GM12878 (cell line): ENCODE measurements at regions not wholly inside any gene's neighbourhood (a gene's known extent, or its start where the extent isn't known, plus 50 kb on each side); places are given as distances from the start of the nearest gene placed in this dataset.

Experiments
- ATAC-seq: fragments of 200-7000 bp; cut with Tn5 transposase; 3 replicates; pipeline ENCODE4 v1.9.1; 2020; ENCODE audit warnings: mild to moderate bottlenecking, moderate library complexity
- BruUV-seq: library from RNA; stranded (reverse); fragments of 400-500 nt; replicated peaks from 2 replicates; lab custom pipeline; 2021; lab: Mats Ljungman, UMichigan
- CTCF ChIA-PET: fragments of 300-600 bp; sonication (Branson Sonifier 250); formaldehyde crosslinking; extraction: SDS; loops from one replicate; lab custom pipeline; 2021; ENCODE audit warnings: inconsistent platforms; lab: Yijun Ruan, JAX
- POLR2A ChIA-PET: fragments of 350-600 bp; formaldehyde crosslinking; extraction: SDS; loops from one replicate; lab custom pipeline; 2021; ENCODE audit warnings: inconsistent platforms; lab: Charles Lee
- RAD21 ChIA-PET: fragments of 300-600 bp; sonication (Branson Sonifier 250); formaldehyde crosslinking; loops from one replicate; lab custom pipeline; 2023; ENCODE audit warnings: antibody characterized with exemption; ENCODE audit not compliant: unreplicated experiment; lab: Charles Lee
- SMC1A ChIA-PET: fragments of 300-600 bp; sonication (Branson Sonifier 250); formaldehyde crosslinking; loops from one replicate; lab custom pipeline; 2023; ENCODE audit not compliant: unreplicated experiment, uncharacterized antibody; lab: Charles Lee
- DNase-seq: peaks from one replicate; pipeline ENCODE4 v3.0.0-alpha.2; 2011; ENCODE audit warnings: low read depth, low spot score
- FAIRE-seq: peaks from 3 replicates; lab custom pipeline; 2011; peaks lifted over from hg19 to GRCh38; lab: Jason Lieb, UNC
- H2AFZ ChIP-seq: 2 replicates; pipeline ENCODE4 v1.6.0; 2011; ENCODE audit warnings: low read depth, low read length, control low read depth; ENCODE audit not compliant: control insufficient read depth
- H3K27ac ChIP-seq: 2 replicates; pipeline ENCODE4 v1.5.1; 2011; ENCODE audit warnings: control low read depth; ENCODE audit not compliant: control insufficient read depth, insufficient read depth
- H3K27me3 ChIP-seq, 2 experiments: replicated peaks in 1 of 2; 2 replicates each; pipeline versions ENCODE4 v1.6.0 to v1.6.1; 2011; ENCODE audit warnings: low read length in 1 of 2; ENCODE audit not compliant: control insufficient read depth in 2 of 2, insufficient read depth in 2 of 2
- H3K36me3 ChIP-seq, 2 experiments: 2 replicates each; pipeline ENCODE4 v1.5.1; 2011; ENCODE audit warnings: low read length in 1 of 2; ENCODE audit not compliant: control insufficient read depth in 2 of 2, insufficient read depth in 2 of 2
- H3K4me1 ChIP-seq: 2 replicates; pipeline ENCODE4 v1.6.1; 2011; ENCODE audit warnings: mild to moderate bottlenecking, low read length, moderate library complexity, mixed read lengths; ENCODE audit not compliant: control insufficient read depth, insufficient read depth
- H3K4me2 ChIP-seq: 2 replicates; pipeline ENCODE4 v1.6.0; 2011; ENCODE audit warnings: control low read depth; ENCODE audit not compliant: control insufficient read depth, insufficient read depth
- H3K4me3 ChIP-seq: fragments of 200-600 bp; sonication (generic); 2 replicates; pipeline ENCODE4 v1.5.1; 2016
- H3K79me2 ChIP-seq: 2 replicates; pipeline ENCODE4 v1.6.0; 2011; ENCODE audit warnings: low read length; ENCODE audit not compliant: control insufficient read depth, insufficient read depth
- H3K9ac ChIP-seq: 2 replicates; pipeline ENCODE4 v1.8.0; 2011; ENCODE audit warnings: low read length, control low read depth, mixed read lengths; ENCODE audit not compliant: control insufficient read depth, insufficient read depth
- H3K9me3 ChIP-seq: replicated peaks from 3 replicates; pipeline ENCODE4 v1.5.1; 2011; ENCODE audit warnings: mild to moderate bottlenecking, low read length; ENCODE audit not compliant: control insufficient read depth, insufficient read depth
- H4K20me1 ChIP-seq: 2 replicates; pipeline ENCODE4 v1.6.0; 2011; ENCODE audit not compliant: control insufficient read depth, insufficient read depth
- BMI1 ChIP-seq: fragments of 450-650 bp; IDR thresholded peaks from 2 replicates; pipeline ENCODE4 v1.6.1; 2016; ENCODE audit warnings: mild to moderate bottlenecking, moderate library complexity, borderline replicate concordance
- IKZF1 ChIP-seq: fragments of 450-650 bp; conservative IDR thresholded peaks from 2 replicates; pipeline ENCODE4 v1.6.1; 2017; ENCODE audit warnings: antibody characterized with exemption, mild to moderate bottlenecking
- NFXL1 ChIP-seq: fragments of 450-650 bp; IDR thresholded peaks from 2 replicates; pipeline ENCODE4 v1.6.1; 2017; ENCODE audit warnings: antibody characterized with exemption, mild to moderate bottlenecking, borderline replicate concordance
- PAX5 ChIP-seq: IDR thresholded peaks from 2 replicates; pipeline ENCODE4 v1.6.1; 2011; ENCODE audit warnings: low read depth, low read length, borderline replicate concordance
- PAX8 ChIP-seq: fragments of 450-650 bp; IDR thresholded peaks from 2 replicates; pipeline ENCODE4 v1.6.1; 2017; ENCODE audit warnings: mild to moderate bottlenecking, moderate library complexity
- ZSCAN29 ChIP-seq: fragments of 450-650 bp; IDR thresholded peaks from 2 replicates; pipeline ENCODE4 v1.6.1; 2017; ENCODE audit warnings: mild to moderate bottlenecking, moderate library complexity
- WGBS: methylation state at CpG from one replicate; pipeline ENCODE4 v1.1.6; 2016; ENCODE audit warnings: low lambda C conversion rate; ENCODE audit not compliant: insufficient replicate concordance, insufficient coverage; ENCODE audit errors: missing lambda C conversion rate; 5-methylcytosine and 5-hydroxymethylcytosine counted together
- in situ Hi-C: fragments of 300-500 bp; cut with MboI; formaldehyde crosslinking; loops from 9 replicates; pipeline ENCODE4 v1.14.3; 2018; ENCODE audit warnings: mixed read lengths
- intact Hi-C: fragments of 100-400 bp; cut with micrococcal nuclease; formaldehyde crosslinking; loops from one replicate; pipeline ENCODE4 v1.14.2; 2022; ENCODE audit not compliant: unreplicated experiment
- TF ChIP-seq, protein P1 (sequence below): IDR thresholded peaks from 2 replicates; pipeline ENCODE4 v1.6.1; 2011; ENCODE audit warnings: low read depth, mild to moderate bottlenecking, low read length, moderate library complexity, borderline replicate concordance; ENCODE audit errors: extremely low read depth
- TF ChIP-seq, protein P2 (sequence below): fragments of 450-650 bp; IDR thresholded peaks from 2 replicates; pipeline ENCODE4 v1.6.1; 2017; ENCODE audit warnings: mild to moderate bottlenecking, low read depth, inconsistent platforms; ENCODE audit not compliant: poor library complexity, severe bottlenecking

DNA sequence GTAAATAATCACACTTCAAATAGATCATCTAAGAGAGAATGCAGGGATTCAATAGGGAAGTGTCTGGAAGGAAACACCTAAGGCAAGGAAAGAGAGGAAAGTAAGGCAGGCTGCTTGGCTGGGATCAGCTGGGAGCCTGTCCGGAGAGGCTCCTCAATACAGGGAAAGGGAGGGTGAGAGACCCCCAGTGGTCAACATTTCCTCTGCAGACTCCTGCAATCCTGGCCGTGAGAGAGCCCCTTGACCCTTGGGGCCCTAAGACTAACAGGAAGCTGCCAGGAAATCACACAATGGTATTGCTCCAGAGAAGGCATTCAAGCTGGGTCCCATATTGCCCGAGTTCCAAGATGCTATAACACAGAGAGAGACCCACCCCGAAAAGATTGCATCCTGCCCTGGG, 549.4 kb downstream of the NYAP2 start:
- intact Hi-C loops (no loop called here), in situ Hi-C loops (no loop called here)
- FAIRE-seq (no peak), ATAC-seq (no peak), DNase-seq (no peak)
- ChIA-PET POLR2A (no interaction called here), RAD21 (no interaction called here), CTCF (interaction anchor here (1.1 kb wide), 1 partner anchor 10 kb away, joined by 3 read pairs; no protein-coding TSS in a partner anchor), SMC1A (no interaction called here)
- H3K36me3 ChIP-seq = no peaks in the 10 kb centered on the region
- H3K4me3 ChIP-seq = no peak overlapping the region
- no peaks in the 10 kb centered on the region for H4K20me1 ChIP-seq
- no peaks in the 10 kb centered on the region for H3K79me2 ChIP-seq
- no peak overlapping the region for H2AFZ ChIP-seq
- BruUV-seq = no TSS peak
- H3K9me3 ChIP-seq = no peaks in the 10 kb centered on the region
- H3K27ac ChIP-seq = no peak overlapping the region
- WGBS = 18% methylated on average over 4 of the region's 4 CpGs
- no peaks in the 10 kb centered on the region for H3K27me3 ChIP-seq
- H3K4me2 ChIP-seq = no peak overlapping the region
- no peaks in the 10 kb centered on the region for H3K4me1 ChIP-seq
- TF ChIP-seq PAX5 (no peak), NFXL1 (no peak), PAX8 (no peak), IKZF1 (no peak), BMI1 (no peak), ZSCAN29 (no peak)
- TF ChIP-seq, protein P1, sequence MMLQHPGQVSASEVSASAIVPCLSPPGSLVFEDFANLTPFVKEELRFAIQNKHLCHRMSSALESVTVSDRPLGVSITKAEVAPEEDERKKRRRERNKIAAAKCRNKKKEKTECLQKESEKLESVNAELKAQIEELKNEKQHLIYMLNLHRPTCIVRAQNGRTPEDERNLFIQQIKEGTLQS = no peak
- TF ChIP-seq, protein P2, sequence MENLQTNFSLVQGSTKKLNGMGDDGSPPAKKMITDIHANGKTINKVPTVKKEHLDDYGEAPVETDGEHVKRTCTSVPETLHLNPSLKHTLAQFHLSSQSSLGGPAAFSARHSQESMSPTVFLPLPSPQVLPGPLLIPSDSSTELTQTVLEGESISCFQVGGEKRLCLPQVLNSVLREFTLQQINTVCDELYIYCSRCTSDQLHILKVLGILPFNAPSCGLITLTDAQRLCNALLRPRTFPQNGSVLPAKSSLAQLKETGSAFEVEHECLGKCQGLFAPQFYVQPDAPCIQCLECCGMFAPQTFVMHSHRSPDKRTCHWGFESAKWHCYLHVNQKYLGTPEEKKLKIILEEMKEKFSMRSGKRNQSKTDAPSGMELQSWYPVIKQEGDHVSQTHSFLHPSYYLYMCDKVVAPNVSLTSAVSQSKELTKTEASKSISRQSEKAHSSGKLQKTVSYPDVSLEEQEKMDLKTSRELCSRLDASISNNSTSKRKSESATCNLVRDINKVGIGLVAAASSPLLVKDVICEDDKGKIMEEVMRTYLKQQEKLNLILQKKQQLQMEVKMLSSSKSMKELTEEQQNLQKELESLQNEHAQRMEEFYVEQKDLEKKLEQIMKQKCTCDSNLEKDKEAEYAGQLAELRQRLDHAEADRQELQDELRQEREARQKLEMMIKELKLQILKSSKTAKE = no peak
- TF ChIP-seq, all 136 proteins: peak for 0
- no peak overlapping the region for H3K9ac ChIP-seq
